ENCODE measurements at regions not wholly inside any gene's neighbourhood (a gene's known extent, or its start where the extent isn't known, plus 50 kb on each side); places are given as distances from the start of the nearest gene placed in this dataset.
"Not testable (repeated sequence)": the region's sequence is repeated elsewhere in the genome, so short reads cannot be mapped to it uniquely, and the experiment has no call there.

DNA sequence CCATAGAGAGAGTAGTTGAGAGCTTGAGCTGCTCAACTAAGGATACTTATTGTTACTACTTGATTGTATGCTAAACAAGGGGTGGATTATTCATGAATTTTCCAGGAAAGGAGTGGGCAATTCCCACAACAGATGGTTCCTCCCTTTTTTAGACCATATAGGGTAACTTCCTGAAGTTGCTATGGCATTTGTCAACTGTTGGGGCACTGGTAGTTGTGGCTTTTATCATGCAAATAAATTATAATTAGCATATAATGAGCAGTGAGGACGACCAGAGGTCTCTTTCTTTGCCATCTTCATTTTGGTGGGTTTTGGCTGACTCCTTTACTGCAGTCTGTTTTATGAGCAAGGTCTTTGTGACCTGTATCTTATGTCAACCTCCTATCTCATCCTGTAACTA lies 1403.5 kb upstream of the PABPC4L start:
- no peak for DNase-seq (ENCODE audit: low spot score)

DNA sequence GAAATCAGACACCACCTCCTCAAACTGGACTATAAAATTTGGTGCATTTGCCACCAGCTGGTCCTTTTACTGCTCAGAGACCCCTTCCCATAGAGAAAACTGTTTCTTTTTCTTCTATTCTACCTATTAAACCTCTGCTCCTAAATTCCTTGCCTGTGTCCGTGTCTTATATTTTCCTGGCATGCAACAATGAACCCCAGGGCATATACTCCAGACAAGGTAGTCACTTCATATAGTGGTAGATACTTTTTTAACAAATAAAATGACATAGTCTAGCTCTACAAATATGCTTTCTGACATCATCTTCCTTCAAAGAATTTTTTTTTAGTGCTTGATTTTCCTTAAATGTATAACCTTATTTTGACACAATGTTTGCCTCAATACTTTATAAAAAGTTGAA lies 1402.9 kb upstream of the PABPC4L start:
- DNase-seq (ENCODE audit: low spot score): no peak

DNA sequence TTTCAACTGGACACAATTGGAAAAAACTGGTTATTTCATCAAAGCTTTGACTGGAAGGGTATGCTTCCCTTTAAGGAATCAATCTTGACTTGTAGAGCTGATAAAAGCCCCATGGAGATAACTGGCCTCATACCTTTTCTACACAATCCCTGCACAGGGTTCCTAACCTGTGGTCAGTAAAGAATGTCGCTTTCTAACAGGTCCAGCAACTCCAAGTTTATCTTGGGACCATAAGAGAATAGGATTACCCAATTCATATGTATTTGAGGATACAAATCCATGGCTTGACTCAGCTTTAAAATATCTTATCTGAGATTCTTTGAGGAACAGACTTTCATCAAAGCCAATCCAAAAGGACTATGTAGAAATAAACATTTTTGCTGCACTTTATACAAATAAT lies 1399.8 kb upstream of the PABPC4L start:
- DNase-seq (ENCODE audit: low spot score): no peak

DNA sequence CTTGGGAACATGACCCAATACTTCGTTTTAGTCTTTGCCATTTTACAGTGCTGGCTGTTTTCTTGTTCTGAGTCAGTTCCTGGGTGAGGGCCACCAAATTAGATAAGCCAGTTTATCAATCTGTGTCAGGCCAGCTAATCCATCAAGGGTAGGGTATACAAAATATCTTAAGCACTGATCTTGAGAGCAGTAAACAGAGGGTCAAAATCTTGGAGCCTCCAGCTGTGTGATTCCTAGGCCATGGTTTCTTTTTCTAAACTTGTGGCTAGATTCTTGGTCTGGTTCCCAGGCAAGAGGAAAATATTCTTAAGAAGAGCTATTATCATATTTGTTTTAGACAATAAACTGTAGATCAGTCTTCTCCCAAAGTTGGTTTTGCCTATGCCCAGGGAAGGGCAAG lies 1396.6 kb upstream of the PABPC4L start:
- no peak for DNase-seq (ENCODE audit: low spot score)

DNA sequence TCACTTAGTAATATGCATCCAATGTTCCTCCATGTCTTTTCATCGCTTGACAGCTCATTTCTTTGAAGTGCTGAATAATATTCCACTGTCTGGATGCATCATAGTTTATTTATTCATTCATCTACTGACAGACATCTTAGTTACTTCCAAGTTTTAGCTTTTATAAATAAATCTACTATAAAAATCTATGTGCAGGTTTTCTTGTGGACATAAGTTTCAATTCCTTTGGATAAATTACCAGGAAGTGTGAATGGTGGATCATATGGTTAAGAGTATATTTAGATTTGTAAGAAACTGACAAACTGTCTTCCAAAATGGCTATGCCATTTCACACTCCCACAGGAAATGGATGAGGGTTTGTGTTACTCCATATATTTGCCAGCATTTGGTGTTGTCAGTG lies 1392.9 kb upstream of the PABPC4L start:
- DNase-seq (ENCODE audit: low spot score): no peak

DNA sequence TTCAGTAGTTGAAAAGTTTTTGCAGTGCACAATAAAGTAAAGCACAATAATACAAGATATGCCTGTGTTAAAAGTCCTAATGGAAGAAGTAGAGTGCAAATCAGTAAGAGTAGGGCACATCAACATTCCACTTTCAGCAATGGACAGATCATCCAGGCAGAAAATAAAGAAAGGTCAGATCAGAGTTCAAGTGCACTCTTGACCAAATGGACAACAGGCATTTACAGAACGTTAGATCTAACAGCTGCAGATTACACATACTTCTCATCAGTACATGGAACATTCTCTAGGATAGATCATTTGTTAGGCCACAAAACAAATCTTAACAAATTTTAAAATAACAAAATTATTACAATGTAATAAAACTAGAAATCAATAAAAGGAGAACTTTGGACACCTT lies 1373.5 kb upstream of the PABPC4L start:
- DNase-seq (ENCODE audit: low spot score): no peak

DNA sequence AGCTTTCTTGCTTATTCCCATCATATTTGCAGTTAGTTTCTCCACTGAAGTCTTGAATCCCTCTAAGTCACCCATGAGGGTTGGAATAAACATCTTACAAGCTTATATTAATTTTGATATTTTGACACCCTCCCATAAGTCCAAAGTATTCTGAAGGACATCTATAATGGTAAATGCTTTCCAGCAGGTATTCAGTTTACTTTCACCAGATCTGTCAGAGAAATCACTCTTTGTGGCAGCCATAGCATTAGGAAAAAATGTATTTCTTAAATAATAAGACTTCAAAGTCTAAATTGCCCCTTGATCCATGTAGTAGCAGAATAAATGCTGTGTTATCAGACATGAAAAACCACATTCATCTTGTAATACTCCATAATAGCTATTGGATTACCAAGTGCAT lies 1371.7 kb upstream of the PABPC4L start:
- DNase-seq (ENCODE audit: low spot score): no peak

DNA sequence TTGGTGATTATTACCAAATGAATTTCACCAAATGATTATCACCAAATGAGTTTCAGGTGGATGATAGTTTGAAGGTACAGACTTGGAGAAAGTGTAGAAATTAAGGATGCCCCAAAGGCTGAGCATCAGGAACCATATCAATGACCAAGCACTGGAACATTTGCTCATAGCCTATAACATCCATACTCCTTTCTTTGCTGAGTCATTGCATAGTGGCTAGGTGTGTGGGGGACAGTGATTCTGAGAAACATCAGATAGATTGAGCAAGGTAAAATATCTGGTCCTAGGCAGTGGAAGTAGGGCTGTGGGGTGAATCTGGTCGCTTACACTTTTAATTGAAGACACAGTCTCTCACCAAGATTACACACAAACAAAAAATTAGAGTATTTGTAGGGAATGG lies 1362.5 kb upstream of the PABPC4L start:
- no peak for DNase-seq (ENCODE audit: low spot score)

DNA sequence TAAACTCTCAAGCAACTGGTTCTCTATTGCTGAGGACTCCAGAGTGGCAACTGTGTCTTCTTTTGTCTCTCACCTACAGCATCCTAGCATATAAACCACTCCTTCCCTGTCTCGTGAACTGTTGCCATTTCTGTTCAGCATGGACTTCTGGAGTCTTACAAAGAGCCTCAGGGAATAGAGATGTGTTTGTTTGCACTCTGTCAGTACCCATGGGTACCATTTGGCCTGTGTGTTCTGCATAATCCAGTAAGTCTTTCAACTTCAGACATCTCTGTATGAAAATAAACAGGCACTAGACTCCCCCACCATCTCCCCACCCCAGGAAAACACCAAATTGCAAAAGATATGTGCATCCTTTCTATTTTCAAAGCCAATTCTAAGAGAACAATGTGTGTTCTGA lies 1351.6 kb upstream of the PABPC4L start:
- no peak for DNase-seq (ENCODE audit: low spot score)

DNA sequence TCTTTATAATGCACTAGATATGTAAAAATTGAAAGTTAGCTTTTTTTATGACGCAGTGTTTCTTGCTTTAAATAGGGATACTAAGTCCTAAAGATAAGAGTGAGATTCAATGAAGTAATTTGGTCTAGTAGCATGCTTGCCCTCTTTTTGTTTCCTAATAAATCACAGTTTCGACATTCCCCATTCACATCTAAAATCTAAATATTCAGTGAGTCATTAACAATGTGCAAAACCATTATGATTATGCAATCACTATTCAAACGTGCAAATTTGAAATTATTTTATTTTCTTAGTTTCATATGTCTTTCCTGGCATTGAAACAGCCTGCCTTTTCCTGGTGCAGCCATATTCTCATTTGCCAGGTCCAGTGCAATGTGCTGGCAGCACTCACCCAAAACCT lies 1350.5 kb upstream of the PABPC4L start:
- no peak for DNase-seq (ENCODE audit: low spot score)

DNA sequence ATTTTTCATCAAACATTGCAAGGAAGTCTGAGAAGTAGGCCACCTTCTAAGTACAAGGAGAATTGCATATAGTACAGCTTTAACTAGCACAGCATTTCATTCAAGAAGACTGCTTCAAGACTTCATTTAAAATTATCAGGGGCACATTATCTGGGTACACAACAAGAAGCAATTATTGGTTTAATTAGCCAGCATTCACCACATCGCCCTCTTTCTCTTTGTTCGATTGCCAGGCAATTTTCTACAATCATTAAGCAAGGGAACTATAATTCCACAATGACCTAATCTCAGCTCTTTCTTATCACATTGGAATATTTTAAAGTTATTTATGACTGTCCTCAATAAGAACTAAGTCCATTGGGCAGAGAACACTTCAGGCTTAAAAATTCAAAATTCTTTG lies 1347.1 kb upstream of the PABPC4L start:
- no peak for DNase-seq (ENCODE audit: low spot score)

DNA sequence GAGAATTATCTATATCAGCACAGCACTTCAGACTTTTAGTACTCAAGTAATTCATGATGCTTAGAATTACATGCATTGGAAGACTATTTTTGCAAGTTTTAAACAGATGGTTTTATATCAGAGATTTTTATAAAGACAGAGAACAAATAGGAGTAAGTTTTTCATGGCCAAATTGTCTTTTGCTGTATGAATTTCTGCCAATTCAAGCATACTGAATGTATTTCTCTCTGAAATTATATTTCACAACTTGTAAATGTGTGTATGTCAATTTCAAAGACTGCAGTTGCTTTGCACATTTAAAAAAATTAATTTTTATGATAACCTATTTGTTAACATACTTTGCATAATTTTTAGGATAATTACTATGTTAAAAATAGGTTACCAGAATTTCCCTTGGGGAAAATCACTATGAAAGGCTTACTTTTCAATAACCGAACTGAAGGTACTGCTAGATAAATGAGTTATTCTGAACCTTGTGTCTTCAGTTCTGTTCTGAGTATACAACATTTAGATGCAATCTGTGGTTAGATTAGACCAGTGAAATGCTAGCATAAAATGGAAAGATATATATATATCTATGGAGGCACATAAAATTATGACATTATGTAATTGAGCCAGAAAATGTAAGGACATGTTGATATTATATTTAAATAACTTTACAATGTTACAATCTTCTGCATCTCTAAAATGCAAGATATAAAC lies 1344.2 kb upstream of the PABPC4L start:
- no peak for DNase-seq (ENCODE audit: low spot score)

DNA sequence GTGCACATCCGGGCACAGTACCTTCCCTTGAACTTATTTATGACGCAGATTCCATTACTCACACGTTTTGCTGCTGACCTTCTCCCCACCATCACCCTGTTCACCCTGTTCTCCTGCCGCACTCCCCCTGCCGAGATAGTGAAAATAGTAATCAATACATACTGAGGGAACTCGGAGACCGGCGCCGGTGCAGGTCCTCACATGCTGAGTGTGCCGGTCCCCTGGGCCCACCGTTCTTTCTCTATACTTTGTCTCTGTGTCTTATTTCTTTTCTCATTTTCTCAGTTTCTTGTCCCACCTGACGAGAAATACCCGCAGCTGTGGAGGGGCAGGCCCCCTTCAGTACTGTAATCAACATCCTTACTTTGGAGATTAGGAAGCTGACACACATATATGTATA lies 1337.1 kb upstream of the PABPC4L start:
- DNase-seq (ENCODE audit: low spot score): no peak

DNA sequence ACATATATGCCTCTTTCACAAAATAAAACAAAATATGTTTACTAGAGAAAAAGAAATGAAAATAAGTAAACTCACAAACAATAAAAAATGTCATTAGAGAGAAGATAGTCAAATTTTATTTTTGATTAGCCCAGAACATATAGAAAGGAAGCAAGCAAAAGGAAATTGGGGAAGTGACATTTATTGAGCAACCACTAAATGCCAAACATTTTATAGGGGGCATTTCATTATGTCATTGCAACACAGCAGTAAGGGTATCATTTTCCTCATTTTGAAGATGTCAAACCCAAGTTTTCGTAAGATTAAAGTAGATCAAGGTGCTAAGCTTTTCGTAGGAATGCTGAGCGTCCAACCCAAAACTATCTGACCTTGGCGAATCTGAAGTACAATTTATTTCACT lies 1331.5 kb upstream of the PABPC4L start:
- no peak for DNase-seq (ENCODE audit: low spot score)

DNA sequence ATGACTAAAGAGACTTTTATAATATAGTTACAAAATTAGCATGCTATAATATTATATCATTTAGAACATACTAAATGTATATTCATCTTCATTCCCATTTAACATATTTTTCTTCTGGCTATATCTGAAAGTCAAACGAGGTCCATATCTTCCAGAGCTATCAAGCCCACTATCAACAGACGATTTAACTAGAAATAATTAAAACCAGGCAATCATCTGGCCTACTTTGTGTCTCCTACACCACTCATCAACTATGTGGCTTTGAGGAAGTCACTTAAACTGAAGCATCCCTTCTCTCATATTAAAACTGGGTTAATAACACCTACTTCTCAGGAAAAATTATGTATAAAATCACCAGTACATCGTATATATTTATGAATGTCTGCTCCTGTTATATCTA lies 1330.5 kb upstream of the PABPC4L start:
- no peak for DNase-seq (ENCODE audit: low spot score)

DNA sequence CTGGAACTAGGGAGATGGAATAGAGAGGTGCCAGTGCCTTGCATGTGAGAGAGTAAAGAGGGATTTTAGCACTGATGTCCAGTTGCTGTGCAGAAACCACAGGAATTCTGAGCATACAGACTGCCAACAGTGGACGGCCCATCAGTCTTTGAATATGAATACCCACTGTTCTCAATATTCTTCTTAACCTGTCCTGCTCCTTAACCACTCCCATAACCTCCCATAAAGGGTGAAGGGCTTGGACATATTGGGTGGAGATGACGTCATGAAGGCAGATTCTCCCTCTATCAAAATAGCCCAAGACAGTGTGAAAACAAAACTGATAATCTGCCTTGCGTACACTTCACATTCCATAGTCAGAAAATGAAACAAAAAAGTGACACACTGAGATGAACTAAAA lies 1313.7 kb upstream of the PABPC4L start:
- DNase-seq (ENCODE audit: low spot score): no peak

DNA sequence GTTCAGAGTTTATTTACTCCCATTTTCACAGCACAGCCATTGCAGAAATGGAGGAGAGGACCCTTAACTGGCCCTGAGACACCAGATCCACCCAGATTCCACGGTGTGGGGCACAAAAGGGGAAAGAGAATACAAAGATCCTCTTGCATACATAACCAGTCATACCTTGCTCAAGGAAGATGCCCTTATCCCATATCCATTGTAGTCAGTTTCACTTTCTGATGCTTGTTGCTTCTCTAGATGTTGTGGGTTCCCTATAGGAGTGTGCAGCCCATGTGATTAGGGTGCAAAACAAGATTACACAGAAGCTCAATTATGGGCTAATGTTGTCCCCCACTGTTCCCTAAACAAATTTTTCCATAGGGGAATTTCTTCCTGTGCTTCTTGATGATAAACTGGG lies 1309.0 kb upstream of the PABPC4L start:
- DNase-seq (ENCODE audit: low spot score): no peak

DNA sequence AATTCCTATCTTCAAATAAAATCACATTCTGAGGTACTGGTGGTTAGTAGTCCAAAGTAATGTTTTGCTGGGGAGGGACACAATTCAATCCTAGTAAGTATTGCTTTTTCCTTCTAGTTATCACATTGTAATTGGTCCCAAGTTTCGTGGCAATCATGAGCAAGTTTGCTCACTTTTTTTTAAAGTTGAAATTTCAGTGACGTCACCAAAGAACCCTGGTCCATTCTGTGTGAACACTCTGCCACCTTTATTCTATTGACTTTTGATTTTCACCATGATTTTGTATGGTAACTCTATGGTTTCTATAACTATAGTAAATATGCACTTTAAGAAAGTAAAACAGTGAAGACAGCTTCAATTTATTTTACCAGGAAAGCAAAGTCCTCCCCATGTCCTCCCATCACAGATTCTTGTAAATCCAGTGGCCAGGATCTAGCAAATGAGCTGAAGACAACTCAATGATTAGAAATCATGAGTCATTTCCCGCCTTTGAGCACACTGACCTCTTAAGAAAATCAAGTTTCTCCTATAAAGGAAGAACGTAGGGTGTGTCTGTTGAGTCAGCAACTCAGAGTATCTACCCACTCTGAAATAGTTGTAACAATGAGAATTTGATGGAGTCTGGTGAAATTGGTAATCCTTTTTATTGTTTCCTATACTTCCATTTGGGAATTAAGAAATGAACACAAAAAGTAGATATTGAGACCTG lies 1306.6 kb upstream of the PABPC4L start:
- DNase-seq (ENCODE audit: low spot score): no peak

DNA sequence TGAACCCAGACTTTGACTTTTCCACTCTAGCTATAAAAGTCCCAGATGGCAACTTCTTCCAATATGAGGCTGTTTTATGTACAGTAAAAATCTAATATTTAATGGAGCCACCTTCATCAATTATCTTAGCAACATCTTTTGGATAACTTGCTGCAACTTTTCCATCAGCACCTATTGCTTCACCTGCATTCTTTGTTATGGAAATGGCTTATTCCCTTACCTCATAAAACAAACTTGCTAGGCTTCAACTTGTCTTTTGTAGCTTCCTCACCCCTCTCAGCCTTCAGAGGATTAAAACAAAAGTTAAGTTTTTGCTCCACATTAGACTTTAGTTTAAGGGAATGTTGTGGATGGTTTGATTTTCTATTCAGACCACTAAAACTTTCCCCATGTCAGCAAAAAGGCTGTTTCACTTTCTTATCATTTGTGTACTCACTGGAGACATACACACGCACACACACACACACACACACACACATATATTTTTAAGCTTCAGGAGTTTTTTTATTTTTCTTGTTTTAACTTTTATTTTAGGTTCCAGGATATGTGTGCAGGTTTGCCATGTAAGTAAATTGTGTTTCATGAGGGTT lies 1296.1 kb upstream of the PABPC4L start:
- DNase-seq (ENCODE audit: low spot score): no peak

DNA sequence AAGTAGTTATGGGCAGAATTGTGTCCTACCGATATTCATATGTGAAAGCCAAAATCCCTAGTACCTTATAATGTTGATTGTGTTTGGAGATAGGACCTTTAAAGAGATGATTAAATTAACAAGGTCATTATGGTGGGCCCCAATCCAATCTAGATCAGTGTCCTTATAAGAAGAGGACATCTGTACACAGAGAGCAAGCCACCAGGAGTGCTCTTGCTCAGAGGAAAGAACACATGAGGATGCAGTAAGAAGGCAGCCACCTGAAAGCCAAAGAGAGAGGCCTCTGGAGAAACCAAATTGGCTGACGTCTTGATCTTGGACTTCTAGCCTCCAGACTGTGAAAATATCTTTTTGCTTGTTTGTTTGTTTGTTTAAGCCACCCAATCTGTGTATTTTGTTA lies 1290.8 kb upstream of the PABPC4L start:
- no peak for DNase-seq (ENCODE audit: low spot score)

DNA sequence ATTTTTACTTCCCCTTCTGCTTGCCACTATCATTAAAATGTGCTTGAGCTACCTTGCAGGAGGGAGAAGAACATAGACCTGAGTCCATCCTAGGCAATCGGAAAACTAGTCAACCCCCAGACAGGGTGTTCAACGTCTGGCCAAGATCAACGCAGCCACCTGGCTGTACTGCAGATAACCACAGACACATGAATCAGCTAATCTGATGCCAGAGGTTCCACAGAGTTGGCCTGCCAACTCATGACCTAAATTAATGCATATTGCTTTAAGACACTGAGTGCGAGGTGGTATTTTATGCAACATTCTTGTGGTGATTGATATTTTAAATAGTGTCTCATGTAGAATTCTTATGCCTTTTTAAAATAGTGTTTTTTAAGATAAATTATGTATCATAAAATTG lies 1283.8 kb upstream of the PABPC4L start:
- DNase-seq (ENCODE audit: low spot score): no peak

DNA sequence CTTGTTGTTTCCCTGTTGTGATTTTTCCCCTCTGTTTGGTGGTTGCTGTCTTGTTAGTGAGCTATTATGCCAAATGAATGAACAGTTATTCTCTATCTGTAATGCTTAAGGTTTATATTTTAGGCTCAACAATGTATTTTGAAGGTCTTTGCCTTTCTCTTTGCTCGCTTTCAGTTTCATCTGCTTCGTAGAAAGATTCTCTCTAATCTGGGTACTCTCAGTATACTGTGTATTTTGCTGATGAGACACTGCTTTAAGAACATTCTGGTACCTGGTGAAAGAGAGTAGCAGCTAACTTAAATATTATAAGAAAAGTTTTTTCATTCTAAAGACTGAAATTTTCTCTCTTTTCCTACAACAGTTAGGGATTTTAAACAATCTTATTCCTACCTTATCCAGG lies 1274.7 kb upstream of the PABPC4L start:
- no peak for DNase-seq (ENCODE audit: low spot score)

DNA sequence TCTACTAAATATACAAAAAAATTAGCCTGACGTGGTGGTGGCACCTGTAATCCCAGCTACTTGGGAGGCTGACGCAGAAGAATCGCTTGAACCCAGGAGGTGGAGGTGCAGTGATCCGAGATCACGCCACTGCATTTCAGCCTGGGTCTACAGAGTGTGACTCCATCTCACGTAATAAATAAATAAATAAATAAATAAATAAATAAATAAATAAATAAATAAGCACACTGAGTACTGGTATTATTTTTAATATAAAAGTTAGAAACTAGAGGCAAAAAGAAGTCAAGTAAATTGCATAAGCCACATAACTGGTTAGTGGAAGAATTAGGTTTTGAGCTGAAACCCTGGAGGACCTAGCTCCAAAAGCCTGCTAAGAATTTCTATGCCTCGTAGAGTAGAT lies 1262.7 kb upstream of the PABPC4L start:
- DNase-seq (ENCODE audit: low spot score): no peak

DNA sequence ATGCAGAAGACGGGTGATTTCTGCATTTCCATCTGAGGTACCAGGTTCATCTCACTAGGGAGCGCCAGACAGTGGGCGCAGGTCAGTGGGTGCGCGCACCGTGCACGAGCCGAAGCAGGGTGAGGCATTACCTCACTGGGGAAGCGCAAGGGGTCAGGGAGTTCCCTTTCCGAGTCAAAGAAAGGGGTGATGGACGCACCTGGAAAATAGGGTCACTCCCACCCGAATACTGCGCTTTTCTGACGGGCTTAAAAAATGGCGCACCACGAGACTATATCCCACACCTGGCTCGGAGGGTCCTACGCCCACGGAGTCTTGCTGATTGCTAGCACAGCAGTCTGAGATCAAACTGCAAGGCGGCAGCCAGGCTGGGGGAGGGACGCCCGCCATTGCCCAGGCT lies 1246.0 kb upstream of the PABPC4L start:
- not testable (repeated sequence) for DNase-seq (ENCODE audit: low spot score)

Data from activated CD4-positive, alpha-beta T cell treated with anti-CD3 and anti-CD28 coated beads, Interleukin-2, Interleukin-4, amounts not matched to agents 100 ng/mL and 50 ng/mL, durations not matched to agents 16 hours and 8 hours (primary cell).